ENCODE measurements at regions not wholly inside any gene's neighbourhood (a gene's known extent, or its start where the extent isn't known, plus 50 kb on each side); places are given as distances from the start of the nearest gene placed in this dataset.

DNA sequence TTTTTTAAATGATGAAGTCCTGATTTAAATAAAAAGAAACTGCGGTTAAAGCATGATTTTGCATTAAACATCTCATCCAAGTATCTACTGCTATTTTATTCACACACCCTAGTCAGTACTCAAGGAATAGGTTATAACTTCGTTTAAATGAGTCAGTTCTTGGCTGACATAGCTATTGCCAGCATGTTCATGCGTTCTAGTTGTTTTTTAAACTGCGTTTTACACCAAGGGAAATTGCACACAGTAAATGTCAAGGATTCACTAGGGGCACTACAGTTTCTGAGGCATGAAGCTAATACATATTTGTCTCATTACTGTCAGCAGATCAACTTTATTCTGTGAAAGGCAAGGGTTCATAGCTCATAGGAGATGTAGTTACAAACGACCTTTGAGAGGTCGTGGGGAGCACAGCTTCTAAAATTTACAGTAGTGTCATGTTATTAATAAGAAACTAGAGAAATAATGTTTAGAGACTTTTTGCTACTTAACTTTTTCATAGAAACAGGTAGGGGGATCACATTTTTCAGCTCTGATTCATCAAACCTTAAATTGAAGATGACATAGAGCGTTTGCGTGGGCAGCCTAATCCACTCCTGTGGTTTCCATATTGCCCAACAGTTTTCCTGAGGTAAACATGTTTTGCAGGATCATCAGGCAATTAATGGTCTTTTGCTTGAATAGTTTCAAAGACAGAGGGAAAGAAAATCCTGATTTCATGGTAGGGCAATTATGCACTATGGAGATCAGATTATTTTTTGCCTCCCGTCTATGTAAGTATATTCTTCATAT, 2222.7 kb upstream of the WWC1 start:
- H3K79me2 ChIP-seq (ENCODE audit: insufficient read depth, low read length) = no peaks in the 10 kb centered on the region
- H4K20me1 ChIP-seq (ENCODE audit: insufficient read depth, low read length) = no peaks in the 10 kb centered on the region
- Mint-ChIP-seq H3K4me1 (no peaks in the 10 kb centered on the region), H3K9me3 (peaks cover 0 to 11% (median 6%) of the 10 kb centered on the region in 7 donors), H3K36me3 (no peaks in the 10 kb centered on the region), H3K4me3 (no peak overlapping the region), H3K27me3 (ENCODE audit: low read depth in 3 of 3) (no peaks in the 10 kb centered on the region), H3K27ac (no peak overlapping the region)
- intact Hi-C loops (cut with micrococcal nuclease) = no loop called here
- no peak overlapping the region for H2AFZ ChIP-seq (ENCODE audit: insufficient read depth, low read depth, low read length, poor library complexity, severe bottlenecking)
- peaks cover 8 to 12% of the 10 kb centered on the region in 2 donors for H3K9me3 ChIP-seq (replicated peaks in 1 of 2; ENCODE audit: control insufficient read depth in 1 of 2, insufficient read depth in 1 of 2, low read length in 2 of 2)
- no peaks in the 10 kb centered on the region for H3K4me1 ChIP-seq (ENCODE audit: control insufficient read depth in 1 of 2, insufficient read depth in 2 of 2, low read length in 2 of 2)
- no peak overlapping the region for H3K27ac ChIP-seq (ENCODE audit: low read depth in 1 of 2, low read length in 2 of 2)
- no peaks in the 10 kb centered on the region for H3K36me3 ChIP-seq (replicated peaks in 1 of 2; ENCODE audit: control insufficient read depth in 1 of 2, insufficient read depth in 2 of 2, low read length in 2 of 2)
- TF ChIP-seq CTCF (IDR thresholded peaks at IDR 0.05) = no peak
- H3K9ac ChIP-seq (ENCODE audit: insufficient read depth, low read length, poor library complexity, severe bottlenecking) = no peak overlapping the region
- H3K27me3 ChIP-seq (ENCODE audit: control insufficient read depth in 2 of 2, insufficient read depth in 2 of 2, low read length in 2 of 2) = no peaks in the 10 kb centered on the region
- no peak for DNase-seq
- no peak overlapping the region for H3K4me3 ChIP-seq (replicated peaks in 1 of 3; ENCODE audit: low read depth in 2 of 3, low read length in 3 of 3)
- 81% methylated on average over 3 of the region's 9 CpGs for WGBS (ENCODE audit: insufficient coverage)
- no peak overlapping the region for H3K4me2 ChIP-seq (replicated peaks; ENCODE audit: extremely low read depth, low read length, poor library complexity, severe bottlenecking)

- Mint-ChIP-seq H3K27me3 (ENCODE audit: low read depth in 3 of 3) (no peaks in the 10 kb centered on the region), H3K9me3 (peaks cover 0 to 14% (median 6%) of the 10 kb centered on the region in 7 donors), H3K36me3 (no peaks in the 10 kb centered on the region), H3K27ac (no peak overlapping the region), H3K4me3 (no peak overlapping the region), H3K4me1 (no peaks in the 10 kb centered on the region)
- Histone ChIP-seq H3K36me3 (replicated peaks in 1 of 2; ENCODE audit: control insufficient read depth in 1 of 2, insufficient read depth in 2 of 2, low read length in 2 of 2) (no peaks in the 10 kb centered on the region), H3K27me3 (ENCODE audit: control insufficient read depth in 2 of 2, insufficient read depth in 2 of 2, low read length in 2 of 2) (no peaks in the 10 kb centered on the region), H2AFZ (ENCODE audit: insufficient read depth, low read depth, low read length, poor library complexity, severe bottlenecking) (no peak overlapping the region), H3K9ac (ENCODE audit: insufficient read depth, low read length, poor library complexity, severe bottlenecking) (no peak overlapping the region), H3K79me2 (ENCODE audit: insufficient read depth, low read length) (no peaks in the 10 kb centered on the region), H3K4me3 (replicated peaks in 1 of 3; ENCODE audit: low read depth in 2 of 3, low read length in 3 of 3) (no peak overlapping the region), H4K20me1 (ENCODE audit: insufficient read depth, low read length) (no peaks in the 10 kb centered on the region), H3K4me2 (replicated peaks; ENCODE audit: extremely low read depth, low read length, poor library complexity, severe bottlenecking) (no peak overlapping the region), H3K4me1 (ENCODE audit: control insufficient read depth in 1 of 2, insufficient read depth in 2 of 2, low read length in 2 of 2) (no peaks in the 10 kb centered on the region), H3K27ac (ENCODE audit: low read depth in 1 of 2, low read length in 2 of 2) (no peak overlapping the region), H3K9me3 (replicated peaks in 1 of 2; ENCODE audit: control insufficient read depth in 1 of 2, insufficient read depth in 1 of 2, low read length in 2 of 2) (peaks cover 8 to 12% of the 10 kb centered on the region in 2 donors)
- intact Hi-C loops (cut with micrococcal nuclease) = no loop called here
- DNase-seq = no peak
- TF ChIP-seq CTCF (IDR thresholded peaks at IDR 0.05) = no peak
- 40% methylated on average over 2 of the region's 6 CpGs for WGBS (ENCODE audit: insufficient coverage)
Measured at GRCh38 chr5:166073901-166074581, 2217.4 kb upstream of the WWC1 start.

Measured in CD14-positive monocyte (primary cell).